GM21390 (cell line): ENCODE measurements at regions not wholly inside any gene's neighbourhood (a gene's known extent, or its start where the extent isn't known, plus 50 kb on each side); places are given as distances from the start of the nearest gene placed in this dataset.
"Not testable (repeated sequence)": the region's sequence is repeated elsewhere in the genome, so short reads cannot be mapped to it uniquely, and the experiment has no call there.

ENCODE experiments used
- ATAC-seq: cut with Tn5 transposase; IDR thresholded peaks from one replicate; pipeline ENCODE4 v1.9.1; 2021; ENCODE audit not compliant: unreplicated experiment

DNA sequence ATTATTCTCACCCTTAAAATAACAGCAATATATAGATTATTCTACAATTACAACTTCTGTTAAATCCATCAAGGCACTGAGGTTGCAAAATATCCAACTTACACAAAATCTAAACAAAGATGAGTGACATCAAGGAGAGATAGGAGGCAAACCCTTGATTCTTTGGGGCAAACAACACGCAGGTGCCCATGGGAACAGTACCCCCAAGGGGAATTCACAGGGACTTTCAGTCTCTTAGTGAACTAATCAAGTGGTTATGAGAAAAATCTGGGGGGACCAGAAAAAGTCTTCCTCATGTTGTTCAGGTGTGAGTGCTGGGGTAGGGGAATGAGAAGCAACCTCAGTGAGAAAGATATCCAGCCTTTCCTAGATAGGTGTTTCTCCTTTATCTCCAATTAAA, 1107.9 kb downstream of the PLA2G4A start:
- no peak for ATAC-seq

DNA sequence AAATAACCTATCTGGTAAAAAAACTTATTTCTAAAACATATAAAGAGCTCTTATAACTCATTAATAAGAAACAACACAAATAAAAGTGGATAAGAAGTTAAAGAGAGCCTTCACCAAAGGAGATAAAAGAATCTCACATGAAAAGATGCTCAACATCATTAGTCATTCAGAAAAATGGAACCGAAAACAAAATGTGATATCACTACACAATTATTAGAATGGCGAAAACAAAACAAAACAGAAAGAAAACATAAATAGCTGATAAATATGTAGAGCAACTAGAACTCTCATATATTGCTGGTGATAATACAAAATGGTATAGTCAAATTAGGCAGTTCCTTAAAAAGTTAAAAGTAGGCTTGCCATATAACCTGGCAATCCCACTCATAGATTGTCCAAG, 1109.3 kb downstream of the PLA2G4A start:
- peak; percentile 67 for ATAC-seq

- ATAC-seq = no peak
These were observed 1114.2 kb downstream of the PLA2G4A start for GRCh38 chr1:187942986-187943385.

- ATAC-seq = no peak
These were observed 1115.1 kb downstream of the PLA2G4A start for GRCh38 chr1:187943606-187944403.

DNA sequence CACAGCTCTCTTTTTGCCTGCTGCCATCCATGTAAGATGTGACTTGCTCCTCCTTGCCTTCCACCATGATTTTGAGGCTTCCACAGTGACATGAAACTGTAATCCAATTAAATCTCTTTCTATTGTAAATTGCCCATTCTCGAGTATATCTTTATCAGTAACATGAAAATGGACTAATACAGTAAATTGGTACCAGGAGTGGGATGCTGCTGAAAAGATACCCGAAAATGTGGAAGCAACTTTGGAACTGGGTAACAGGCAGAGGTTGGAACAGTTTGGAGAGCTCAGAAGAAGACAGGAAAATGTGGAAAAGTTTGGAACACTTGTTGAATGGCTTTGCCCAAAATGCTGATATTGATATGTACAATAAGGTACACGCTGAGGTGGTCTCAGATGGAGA, 1117.9 kb downstream of the PLA2G4A start:
- ATAC-seq = not testable (repeated sequence)

GRCh38 chr1:187947359-187947758, 1118.6 kb downstream of the PLA2G4A start:
- no peak for ATAC-seq

GRCh38 chr1:187948170-187948794, 1119.5 kb downstream of the PLA2G4A start:
- ATAC-seq = no peak

DNA sequence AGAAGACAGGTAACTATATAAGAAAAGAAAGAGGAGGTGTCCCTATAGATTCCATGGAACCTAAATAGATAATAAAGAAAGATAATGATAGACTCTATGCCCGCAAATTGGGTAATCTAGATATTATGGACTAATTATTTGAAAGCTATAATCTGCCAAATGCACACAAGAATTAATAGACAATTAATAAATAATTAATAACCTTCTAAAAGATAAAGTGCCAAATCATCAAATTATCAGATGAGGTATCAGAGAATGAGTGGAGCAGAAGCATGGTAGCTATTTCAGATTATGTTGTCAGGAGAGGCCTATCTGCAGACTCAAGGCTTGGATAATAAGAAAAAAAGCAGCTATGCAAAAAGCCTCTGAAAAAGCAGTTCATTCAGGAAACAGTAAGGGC, 1120.8 kb downstream of the PLA2G4A start:
- ATAC-seq = no peak

DNA sequence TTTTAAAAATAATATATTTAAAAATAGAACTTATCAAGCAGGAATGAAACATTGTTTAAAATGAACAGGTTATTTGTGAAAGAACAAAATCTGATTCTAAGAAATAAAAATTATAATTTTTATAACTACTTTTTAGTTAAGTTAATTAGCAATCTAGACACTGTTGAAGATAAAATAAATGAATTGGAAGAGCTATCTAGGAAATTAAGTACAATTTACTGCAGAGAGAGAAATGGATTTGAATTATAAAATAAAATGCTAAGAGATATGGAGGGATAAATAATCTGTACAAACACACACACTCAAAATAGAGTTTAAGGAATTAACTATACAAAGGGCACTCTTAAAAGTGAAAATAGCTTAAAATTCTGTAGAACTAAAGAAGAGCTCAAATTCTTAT, 1123.1 kb downstream of the PLA2G4A start:
- no peak for ATAC-seq

- ATAC-seq = no peak
These were observed 1123.7 kb downstream of the PLA2G4A start for GRCh38 chr1:187952446-187952845.

DNA sequence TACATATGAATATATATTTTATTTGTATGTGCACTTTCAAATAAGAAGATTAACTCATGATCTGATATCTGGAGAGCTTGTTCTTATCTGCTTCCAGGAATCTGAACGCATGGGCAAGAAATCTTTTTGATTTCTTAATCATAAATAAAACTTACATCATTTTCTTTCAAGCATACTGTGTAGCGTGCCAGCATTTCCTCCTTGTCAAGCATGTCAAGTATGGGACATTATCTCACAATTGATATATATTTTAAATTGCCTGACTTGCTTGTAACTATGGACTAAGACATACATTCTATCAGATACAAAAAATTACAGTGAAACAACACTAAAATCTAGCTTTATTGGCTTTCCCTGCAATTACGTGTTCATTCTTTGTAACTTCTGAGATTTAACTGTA, 1128.2 kb downstream of the PLA2G4A start:
- ATAC-seq = no peak

GRCh38 chr1:187958207-187958606, 1129.5 kb downstream of the PLA2G4A start:
- ATAC-seq = no peak

GRCh38 chr1:187959062-187959461, 1130.3 kb downstream of the PLA2G4A start:
- no peak for ATAC-seq

DNA sequence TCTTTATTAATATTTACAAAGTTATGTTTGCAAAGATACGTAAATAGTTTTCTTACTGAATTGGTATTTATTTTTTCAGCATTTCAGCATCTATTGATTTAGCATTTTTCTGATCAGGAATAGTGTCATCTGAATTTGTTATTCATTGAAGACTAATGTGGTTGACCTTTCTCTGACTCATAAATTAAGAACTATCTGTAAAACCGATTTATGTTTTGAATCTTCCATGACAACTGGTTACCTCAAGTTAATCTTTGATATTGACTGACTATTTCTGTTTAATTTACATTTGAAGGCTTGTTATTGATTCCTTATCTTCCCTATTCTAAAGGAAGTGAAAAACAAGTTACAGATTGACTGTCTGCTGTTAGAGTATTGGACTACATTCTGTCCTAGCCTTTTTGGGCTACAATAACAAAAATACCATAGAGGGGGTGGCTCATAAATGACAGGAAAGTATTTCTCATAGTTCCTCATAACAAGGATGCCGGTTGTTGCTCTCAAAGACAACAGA, 1131.4 kb downstream of the PLA2G4A start:
- ATAC-seq = no peak

GRCh38 chr1:187961895-187962294, 1133.1 kb downstream of the PLA2G4A start:
- no peak for ATAC-seq

GRCh38 chr1:187971851-187972250, 1143.1 kb downstream of the PLA2G4A start:
- no peak for ATAC-seq

GRCh38 chr1:187977298-187977697, 1148.5 kb downstream of the PLA2G4A start:
- no peak for ATAC-seq

- ATAC-seq = no peak
These were observed 1156.6 kb downstream of the PLA2G4A start for GRCh38 chr1:187985145-187985896.

GRCh38 chr1:187985897-187986654, 1157.3 kb downstream of the PLA2G4A start:
- peak; percentile 75 for ATAC-seq

DNA sequence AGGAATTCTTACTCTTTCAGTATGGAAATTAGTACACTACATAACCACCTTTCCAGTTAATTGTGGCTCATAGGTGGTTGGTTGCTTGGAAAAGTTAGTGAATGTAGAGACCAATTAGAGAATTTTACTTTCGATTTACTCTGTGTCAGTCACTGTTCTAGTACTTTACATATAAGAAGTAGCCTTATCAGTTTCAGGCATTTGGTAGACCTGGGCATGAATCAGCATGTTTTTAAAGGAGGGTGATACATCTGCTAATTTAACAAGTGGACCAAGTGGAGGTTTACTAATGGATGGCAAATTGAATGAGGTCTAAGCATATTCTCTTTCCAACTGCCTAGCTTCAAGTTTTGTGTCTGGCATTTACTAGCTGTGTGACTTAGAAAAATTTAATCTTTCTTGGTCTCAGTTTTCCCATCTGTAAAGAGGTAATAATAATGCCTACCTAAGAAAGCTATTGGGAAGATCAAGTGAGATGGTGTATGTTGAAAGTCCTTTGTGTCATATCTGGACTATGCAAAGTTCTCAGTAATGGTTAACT, 1158.6 kb downstream of the PLA2G4A start:
- peak; percentile 35 for ATAC-seq

GRCh38 chr1:187991944-187992343, 1163.2 kb downstream of the PLA2G4A start:
- ATAC-seq = no peak
